ENCODE measurements at regions not wholly inside any gene's neighbourhood (a gene's known extent, or its start where the extent isn't known, plus 50 kb on each side); places are given as distances from the start of the nearest gene placed in this dataset.

- TF ChIP-seq EZH2 (IDR thresholded peaks at IDR 0.05) = no peak
- TF ChIP-seq POLR2AphosphoS5 (IDR thresholded peaks at IDR 0.05; ENCODE audit: borderline replicate concordance, low read depth, low read length) = no peak
- TF ChIP-seq FOXP2 (optimal IDR thresholded peaks at IDR 0.05; ENCODE audit: control extremely low read depth, extremely low read length, insufficient read depth) = no peak
Observed at GRCh38 chr1:239006276-239006675, 380.1 kb upstream of the CHRM3 start.

Data from SK-N-MC (cell line).